NB4 (cell line): ENCODE measurements at regions not wholly inside any gene's neighbourhood (a gene's known extent, or its start where the extent isn't known, plus 50 kb on each side); places are given as distances from the start of the nearest gene placed in this dataset.

ENCODE experiments used
- MYC ChIP-seq: IDR thresholded peaks from 2 replicates; pipeline ENCODE4 v1.6.1; 2011; ENCODE audit warnings: low read depth, low read length
- POLR2A ChIP-seq: IDR thresholded peaks from 2 replicates; pipeline ENCODE4 v1.6.1; 2011; ENCODE audit warnings: mild to moderate bottlenecking; ENCODE audit not compliant: insufficient read length; ENCODE audit errors: extremely low read depth
- TF ChIP-seq, protein P1 (sequence below): IDR thresholded peaks from one replicate; pipeline ENCODE4 v1.5.1; 2012; ENCODE audit warnings: low read depth, low read length

GRCh38 chr4:181618038-181618618 lies 625.1 kb upstream of the TENM3 start:
- TF ChIP-seq, protein P1, sequence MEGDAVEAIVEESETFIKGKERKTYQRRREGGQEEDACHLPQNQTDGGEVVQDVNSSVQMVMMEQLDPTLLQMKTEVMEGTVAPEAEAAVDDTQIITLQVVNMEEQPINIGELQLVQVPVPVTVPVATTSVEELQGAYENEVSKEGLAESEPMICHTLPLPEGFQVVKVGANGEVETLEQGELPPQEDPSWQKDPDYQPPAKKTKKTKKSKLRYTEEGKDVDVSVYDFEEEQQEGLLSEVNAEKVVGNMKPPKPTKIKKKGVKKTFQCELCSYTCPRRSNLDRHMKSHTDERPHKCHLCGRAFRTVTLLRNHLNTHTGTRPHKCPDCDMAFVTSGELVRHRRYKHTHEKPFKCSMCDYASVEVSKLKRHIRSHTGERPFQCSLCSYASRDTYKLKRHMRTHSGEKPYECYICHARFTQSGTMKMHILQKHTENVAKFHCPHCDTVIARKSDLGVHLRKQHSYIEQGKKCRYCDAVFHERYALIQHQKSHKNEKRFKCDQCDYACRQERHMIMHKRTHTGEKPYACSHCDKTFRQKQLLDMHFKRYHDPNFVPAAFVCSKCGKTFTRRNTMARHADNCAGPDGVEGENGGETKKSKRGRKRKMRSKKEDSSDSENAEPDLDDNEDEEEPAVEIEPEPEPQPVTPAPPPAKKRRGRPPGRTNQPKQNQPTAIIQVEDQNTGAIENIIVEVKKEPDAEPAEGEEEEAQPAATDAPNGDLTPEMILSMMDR: no peak
- no peak for TF ChIP-seq POLR2A
- TF ChIP-seq MYC: no peak
